Testis (tissue), 2 donors: ENCODE measurements at regions not wholly inside any gene's neighbourhood (a gene's known extent, or its start where the extent isn't known, plus 50 kb on each side); places are given as distances from the start of the nearest gene placed in this dataset.

Experiments
- DNase-seq: peaks from one replicate; pipeline ENCODE4 v3.0.0-alpha.2; 2019
- H3K27ac ChIP-seq, 2 donors: fragments of 200-600 bp; sonication (generic); one replicate each; pipeline ENCODE4 v1.5.1; 2019
- H3K27me3 ChIP-seq: fragments of 200-600 bp; sonication (generic); one replicate; pipeline ENCODE4 v1.5.1; 2019
- H3K36me3 ChIP-seq: fragments of 200-600 bp; sonication (generic); one replicate; pipeline ENCODE4 v1.5.1; 2017; ENCODE audit warnings: low read depth; ENCODE audit errors: missing control alignments
- H3K4me1 ChIP-seq: fragments of 200-600 bp; sonication (generic); one replicate; pipeline ENCODE4 v1.5.1; 2019
- H3K4me3 ChIP-seq, 2 donors: fragments of 200-600 bp; sonication (generic); one replicate each; pipeline ENCODE4 v1.5.1; 2017 to 2019
- H3K9me3 ChIP-seq: fragments of 200-600 bp; sonication (generic); one replicate; pipeline ENCODE4 v1.5.1; 2017
- POLR2A ChIP-seq: fragments of 450-650 bp; IDR thresholded peaks from one replicate; pipeline ENCODE4 v1.6.1; 2017; ENCODE audit warnings: antibody characterized with exemption, mild to moderate bottlenecking, moderate library complexity
- WGBS, 2 donors: methylation state at CpG; one replicate each; pipeline ENCODE4 v1.1.5; 2018; 5-methylcytosine and 5-hydroxymethylcytosine counted together
- intact Hi-C: fragments of 100-400 bp; cut with DNase I; formaldehyde crosslinking; loops from one replicate; pipeline ENCODE4 v1.15.1; 2023; ENCODE audit warnings: low total_unique reads
- TF ChIP-seq, protein P1 (sequence below), 3 experiments: fragments of 450-650 bp in 2 of 3; fragments of 200-600 bp in 1 of 3; sonication (generic) in 1 of 3; IDR thresholded peaks; one replicate each; pipeline ENCODE4 v1.5.1; 2016 to 2019; ENCODE audit warnings: antibody characterized with exemption in 3 of 3, mild to moderate bottlenecking in 2 of 3, moderate library complexity in 1 of 3

DNA sequence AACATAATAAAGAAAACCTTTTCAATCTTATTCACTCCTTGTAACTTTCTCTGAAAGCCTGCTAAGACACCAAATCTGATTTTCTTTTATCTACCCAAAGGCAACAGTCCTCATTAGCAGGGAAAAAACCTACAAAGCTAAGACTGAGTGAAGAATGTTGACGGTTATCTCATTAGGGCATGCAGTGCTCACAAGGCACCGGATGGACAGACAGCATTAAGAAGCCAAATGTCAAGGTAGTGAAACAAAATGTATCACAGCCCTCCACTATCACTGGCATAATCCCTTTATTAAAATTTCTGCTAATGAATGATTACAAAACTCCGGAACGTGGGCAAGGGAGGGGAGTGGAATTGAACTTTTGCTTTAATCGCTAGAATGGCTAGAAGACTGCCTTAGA, 442.8 kb downstream of the NEBL start:
- Histone ChIP-seq H3K36me3 (no peaks in the 10 kb centered on the region), H3K27ac (no peak overlapping the region), H3K4me3 (no peak overlapping the region), H3K9me3 (no peaks in the 10 kb centered on the region), H3K4me1 (no peaks in the 10 kb centered on the region), H3K27me3 (no peaks in the 10 kb centered on the region)
- no peak for TF ChIP-seq POLR2A
- TF ChIP-seq, protein P1, sequence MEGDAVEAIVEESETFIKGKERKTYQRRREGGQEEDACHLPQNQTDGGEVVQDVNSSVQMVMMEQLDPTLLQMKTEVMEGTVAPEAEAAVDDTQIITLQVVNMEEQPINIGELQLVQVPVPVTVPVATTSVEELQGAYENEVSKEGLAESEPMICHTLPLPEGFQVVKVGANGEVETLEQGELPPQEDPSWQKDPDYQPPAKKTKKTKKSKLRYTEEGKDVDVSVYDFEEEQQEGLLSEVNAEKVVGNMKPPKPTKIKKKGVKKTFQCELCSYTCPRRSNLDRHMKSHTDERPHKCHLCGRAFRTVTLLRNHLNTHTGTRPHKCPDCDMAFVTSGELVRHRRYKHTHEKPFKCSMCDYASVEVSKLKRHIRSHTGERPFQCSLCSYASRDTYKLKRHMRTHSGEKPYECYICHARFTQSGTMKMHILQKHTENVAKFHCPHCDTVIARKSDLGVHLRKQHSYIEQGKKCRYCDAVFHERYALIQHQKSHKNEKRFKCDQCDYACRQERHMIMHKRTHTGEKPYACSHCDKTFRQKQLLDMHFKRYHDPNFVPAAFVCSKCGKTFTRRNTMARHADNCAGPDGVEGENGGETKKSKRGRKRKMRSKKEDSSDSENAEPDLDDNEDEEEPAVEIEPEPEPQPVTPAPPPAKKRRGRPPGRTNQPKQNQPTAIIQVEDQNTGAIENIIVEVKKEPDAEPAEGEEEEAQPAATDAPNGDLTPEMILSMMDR (IDR thresholded peaks at IDR 0.05): no peak
- intact Hi-C loops: no loop called here
- DNase-seq: no peak
- 63 to 64% methylated on average over 5 of the region's 5 CpGs for WGBS, 2 donors

DNA sequence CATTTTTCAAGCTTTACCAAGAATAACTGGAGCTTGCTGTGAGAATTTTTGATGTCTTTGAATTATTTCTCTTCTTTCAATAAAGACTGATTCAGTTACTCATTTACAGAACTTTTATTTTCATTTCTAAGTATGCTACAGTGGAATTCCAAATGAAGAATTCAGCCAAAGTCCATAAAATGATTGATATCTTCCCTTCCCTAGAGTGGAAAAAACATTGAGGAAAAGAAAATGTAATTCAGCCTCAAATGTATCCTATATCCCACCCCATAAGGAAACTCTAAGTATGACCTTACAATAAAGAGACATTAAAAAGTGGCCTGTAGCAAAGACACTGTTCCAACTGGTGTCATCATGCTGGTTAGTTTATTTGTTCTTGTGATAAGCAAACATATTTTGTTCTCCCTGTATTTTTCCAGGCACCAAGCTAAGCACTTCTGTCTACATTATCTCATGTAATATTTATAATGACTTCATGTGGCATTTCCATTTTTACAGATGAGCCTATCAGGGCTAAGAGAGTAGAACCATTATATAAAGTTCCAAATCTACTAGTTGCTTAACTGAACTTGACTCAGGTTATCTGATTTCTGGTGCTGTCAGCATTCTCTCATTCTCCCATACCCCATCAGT, 450.4 kb downstream of the NEBL start:
- TF ChIP-seq, protein P1 (IDR thresholded peaks at IDR 0.05): no peak
- TF ChIP-seq POLR2A: no peak
- no peaks in the 10 kb centered on the region for H3K36me3 ChIP-seq
- H3K4me3 ChIP-seq: no peak overlapping the region
- no peaks in the 10 kb centered on the region for H3K9me3 ChIP-seq
- H3K27ac ChIP-seq: no peak overlapping the region
- intact Hi-C loops: no loop called here
- no peak for DNase-seq
- no peaks in the 10 kb centered on the region for H3K4me1 ChIP-seq
- H3K27me3 ChIP-seq: no peaks in the 10 kb centered on the region

DNA sequence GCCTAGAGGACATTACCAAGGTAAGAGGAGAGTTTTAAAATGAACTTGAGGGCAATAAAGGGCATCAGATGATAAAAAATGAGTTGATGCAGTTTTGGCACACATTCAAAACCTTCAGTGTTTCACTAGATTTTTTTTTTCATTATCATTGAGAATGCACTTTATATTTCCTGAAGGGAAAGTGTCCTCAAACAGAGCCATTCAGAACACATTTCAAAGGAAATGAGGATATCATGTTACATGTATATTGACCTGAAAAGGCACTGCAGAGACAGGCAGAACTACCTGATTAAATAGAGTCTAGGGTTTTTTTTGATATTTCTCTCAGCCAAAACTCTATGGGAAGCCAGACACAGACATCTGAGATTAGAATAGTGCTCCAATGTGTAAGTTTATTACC, 454.0 kb downstream of the NEBL start:
- no peak overlapping the region for H3K4me3 ChIP-seq
- no peaks in the 10 kb centered on the region for H3K9me3 ChIP-seq
- H3K27me3 ChIP-seq: no peaks in the 10 kb centered on the region
- DNase-seq: no peak
- no peak overlapping the region for H3K27ac ChIP-seq
- intact Hi-C loops: no loop called here
- H3K4me1 ChIP-seq: no peaks in the 10 kb centered on the region
- H3K36me3 ChIP-seq: no peaks in the 10 kb centered on the region
- TF ChIP-seq, protein P1 (IDR thresholded peaks at IDR 0.05): no peak
- no peak for TF ChIP-seq POLR2A

DNA sequence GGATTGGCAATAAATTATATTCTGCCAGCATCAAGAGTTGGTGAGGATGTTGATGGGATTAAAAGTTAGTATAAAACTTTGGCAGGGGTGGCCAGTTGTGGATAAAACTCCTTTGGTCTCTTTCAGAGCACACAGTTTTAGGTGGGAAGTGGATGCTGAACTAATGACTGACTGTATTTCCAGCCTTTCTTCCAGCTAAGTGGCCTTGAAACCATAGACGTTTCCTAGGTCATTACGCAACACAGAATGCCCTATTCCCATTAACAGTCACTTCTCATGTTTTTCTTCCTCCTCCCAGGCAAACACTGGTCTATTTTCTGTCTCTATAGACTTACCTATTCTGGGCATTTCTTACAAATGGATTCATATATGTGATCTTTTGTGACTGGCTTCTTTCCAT, 467.4 kb downstream of the NEBL start:
- no peak for TF ChIP-seq POLR2A
- TF ChIP-seq, protein P1 (IDR thresholded peaks at IDR 0.05): no peak
- intact Hi-C loops: no loop called here

DNA sequence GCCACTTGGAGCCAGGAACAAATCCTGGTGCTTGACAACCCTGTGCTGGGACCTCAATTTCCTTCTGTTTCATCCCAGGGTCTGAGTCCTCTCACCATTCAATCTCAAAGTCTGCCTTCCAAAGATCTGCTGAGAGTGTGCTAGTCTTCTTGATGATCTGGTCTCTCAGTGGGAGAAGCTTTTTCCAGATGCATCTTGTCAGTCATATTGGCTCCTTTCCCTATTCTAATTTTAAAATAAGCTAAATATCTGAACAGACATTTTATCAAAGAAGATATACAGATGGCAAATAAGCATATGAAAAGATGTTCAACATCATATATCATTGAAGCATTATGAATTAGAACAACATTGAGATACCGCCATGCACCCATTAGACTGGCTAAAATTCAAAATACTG, 469.3 kb downstream of the NEBL start:
- Histone ChIP-seq H3K9me3 (no peaks in the 10 kb centered on the region), H3K36me3 (no peaks in the 10 kb centered on the region), H3K27ac (no peak overlapping the region), H3K27me3 (no peaks in the 10 kb centered on the region), H3K4me1 (no peaks in the 10 kb centered on the region), H3K4me3 (no peak overlapping the region)
- no peak for DNase-seq
- TF ChIP-seq, protein P1 (IDR thresholded peaks at IDR 0.05): no peak
- TF ChIP-seq POLR2A: no peak
- WGBS, 2 donors: 91 to 100% methylated on average over 1 of the region's 1 CpG
- intact Hi-C loops: no loop called here

More for the DNA sequence above, 467.4 kb downstream of the NEBL start:
- no peak for DNase-seq
- 66 to 67% methylated on average over 2 of the region's 2 CpGs for WGBS, 2 donors
- Histone ChIP-seq H3K27ac (no peak overlapping the region), H3K36me3 (no peaks in the 10 kb centered on the region), H3K9me3 (no peaks in the 10 kb centered on the region), H3K4me3 (no peak overlapping the region), H3K27me3 (no peaks in the 10 kb centered on the region), H3K4me1 (no peaks in the 10 kb centered on the region)
